Effector CD4-positive, alpha-beta T cell (primary cell): ENCODE measurements at regions not wholly inside any gene's neighbourhood (a gene's known extent, or its start where the extent isn't known, plus 50 kb on each side); places are given as distances from the start of the nearest gene placed in this dataset.
"Not testable (repeated sequence)": the region's sequence is repeated elsewhere in the genome, so short reads cannot be mapped to it uniquely, and the experiment has no call there.

Source experiments
- DNase-seq: peaks from one replicate; pipeline ENCODE4 v3.0.0-alpha.2; 2020

DNA sequence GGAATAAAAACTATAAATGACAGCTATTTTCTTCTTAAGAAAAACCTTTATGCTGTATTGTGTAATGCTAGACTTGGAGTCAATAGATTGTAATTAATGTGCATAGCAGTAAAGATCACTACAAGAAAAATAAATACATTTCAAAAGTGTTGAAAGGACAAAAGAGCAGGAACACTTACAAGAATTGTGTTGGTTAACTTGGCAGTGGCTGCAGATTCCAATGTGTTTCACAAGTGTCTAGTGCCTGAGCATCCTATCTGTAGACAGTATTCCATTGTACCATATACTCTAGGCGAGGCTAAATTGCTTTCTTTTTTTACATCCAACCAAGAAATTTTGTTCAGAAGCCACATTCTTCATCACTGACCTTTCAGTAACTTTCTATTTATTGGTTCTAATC, 924.1 kb downstream of the EPHA7 start:
- no peak for DNase-seq

GRCh38 chr6:92485487-92485886, 933.9 kb downstream of the EPHA7 start:
- DNase-seq: no peak

- DNase-seq: no peak
Measured at GRCh38 chr6:92479831-92480230, 939.5 kb downstream of the EPHA7 start.

- DNase-seq: no peak
Measured at GRCh38 chr6:92473056-92473455, 946.3 kb downstream of the EPHA7 start.

DNA sequence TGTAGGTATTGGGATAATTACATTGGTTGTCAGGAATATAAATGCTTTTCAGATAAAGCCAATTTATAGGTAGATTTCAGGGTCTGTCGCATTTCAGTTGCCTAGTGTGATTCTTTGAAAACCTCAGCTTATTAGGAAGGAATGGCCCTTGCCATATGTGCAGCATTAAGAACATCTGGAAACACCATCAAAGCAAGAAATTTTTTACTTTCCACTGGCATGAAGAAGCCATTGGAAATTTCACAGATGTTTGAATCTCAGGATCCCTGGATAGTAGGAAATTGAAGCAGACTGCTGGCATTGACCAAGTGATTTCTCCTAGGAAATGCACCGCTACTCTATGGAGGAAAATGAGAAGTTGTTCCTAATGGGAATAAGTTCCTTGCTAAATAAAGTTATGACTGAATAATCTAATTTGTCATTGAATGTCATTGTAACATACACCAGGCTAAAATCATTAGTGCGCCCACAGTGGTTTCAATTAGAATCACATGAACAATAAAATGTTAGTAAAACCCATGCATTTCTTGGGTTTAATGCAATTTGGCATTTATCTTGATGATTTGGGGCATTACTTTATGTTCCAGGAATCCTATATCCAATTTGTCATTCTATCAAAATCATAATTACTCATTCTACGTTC, 950.1 kb downstream of the EPHA7 start:
- DNase-seq: no peak

DNA sequence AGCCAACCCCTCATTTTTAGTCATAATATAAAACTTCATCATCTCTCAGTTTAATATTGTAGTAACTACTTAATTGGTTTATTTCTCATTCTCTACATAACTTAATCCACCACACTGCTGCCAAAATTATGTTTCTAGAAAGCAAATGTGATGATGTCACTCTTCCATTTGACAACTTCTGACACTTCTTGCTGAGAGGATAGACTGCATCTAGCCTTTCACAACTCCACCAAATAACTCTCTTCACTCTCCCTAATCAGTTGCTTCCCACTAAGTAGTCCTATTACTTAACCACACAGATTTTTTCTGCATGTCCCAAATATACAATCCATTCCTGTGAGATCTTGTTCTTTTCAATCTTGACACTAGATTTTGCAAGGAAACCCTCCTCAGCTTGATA, 951.3 kb downstream of the EPHA7 start:
- no peak for DNase-seq

GRCh38 chr6:92460133-92460532, 959.2 kb downstream of the EPHA7 start:
- no peak for DNase-seq

- no peak for DNase-seq
Measured at GRCh38 chr6:92459606-92460005, 959.8 kb downstream of the EPHA7 start.

GRCh38 chr6:92446052-92446451, 973.3 kb downstream of the EPHA7 start:
- no peak for DNase-seq

GRCh38 chr6:92433911-92434310, 985.4 kb downstream of the EPHA7 start:
- no peak for DNase-seq

DNA sequence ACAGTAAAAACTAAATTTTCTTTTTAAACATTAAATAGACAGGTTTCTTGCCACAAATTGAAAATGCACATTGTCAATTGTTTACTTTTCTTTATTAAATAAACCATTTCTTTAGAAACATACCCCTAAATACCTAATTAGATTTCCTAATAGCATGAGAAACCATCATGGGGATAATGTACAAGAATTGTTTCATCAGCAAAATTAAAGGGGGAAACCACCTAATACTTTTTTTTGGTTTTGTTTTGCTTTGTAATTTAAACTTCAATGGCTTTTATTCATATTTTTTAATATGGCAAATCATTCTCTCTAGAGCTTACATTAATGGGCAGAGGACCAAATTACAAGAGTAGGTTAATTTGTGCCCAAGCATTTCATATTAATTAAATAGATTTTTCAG, 987.9 kb downstream of the EPHA7 start:
- DNase-seq: no peak

DNA sequence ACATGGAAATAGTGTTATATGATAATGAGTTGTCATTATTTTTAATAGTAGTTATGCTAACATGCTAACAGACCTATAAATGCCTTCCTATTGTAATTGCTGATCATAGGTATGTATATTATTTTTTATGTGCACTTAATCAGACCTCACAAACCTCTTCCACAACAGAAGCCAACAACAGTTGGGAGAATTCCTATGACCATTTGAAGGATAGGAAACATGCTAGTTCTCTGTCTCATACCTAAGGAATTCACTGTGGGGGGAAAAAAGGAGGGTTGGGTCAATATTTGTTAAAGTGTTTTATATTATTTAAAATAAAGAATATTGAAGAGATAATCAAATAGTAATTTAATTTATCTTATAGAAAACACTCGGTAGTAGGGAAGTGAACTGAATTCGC, 990.9 kb downstream of the EPHA7 start:
- no peak for DNase-seq

- DNase-seq: no peak
Measured at GRCh38 chr6:92427453-92427852, 991.9 kb downstream of the EPHA7 start.

DNA sequence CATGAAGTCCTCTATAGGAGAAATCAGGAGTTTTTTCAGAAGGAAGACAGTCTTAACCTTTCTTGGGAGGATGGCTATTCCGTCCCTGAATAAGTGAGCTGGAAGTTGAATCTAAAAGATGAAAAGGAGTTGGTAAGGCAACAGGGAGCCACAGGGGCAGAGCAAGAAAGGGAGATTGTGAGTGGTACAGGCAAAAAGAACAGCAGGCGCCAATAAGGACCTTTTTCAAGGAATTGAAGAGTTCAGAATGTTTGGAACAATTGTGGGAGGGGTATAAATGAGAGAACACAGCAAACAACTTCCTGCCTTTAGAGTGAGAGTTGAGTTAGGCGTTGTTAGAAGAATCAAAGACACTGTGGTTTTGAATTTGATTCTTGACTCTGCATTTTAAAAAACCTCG, 1003.7 kb downstream of the EPHA7 start:
- no peak for DNase-seq

GRCh38 chr6:92408350-92408749, 1011.0 kb downstream of the EPHA7 start:
- no peak for DNase-seq

- no peak for DNase-seq
Measured at GRCh38 chr6:92404281-92404680, 1015.1 kb downstream of the EPHA7 start.

DNA sequence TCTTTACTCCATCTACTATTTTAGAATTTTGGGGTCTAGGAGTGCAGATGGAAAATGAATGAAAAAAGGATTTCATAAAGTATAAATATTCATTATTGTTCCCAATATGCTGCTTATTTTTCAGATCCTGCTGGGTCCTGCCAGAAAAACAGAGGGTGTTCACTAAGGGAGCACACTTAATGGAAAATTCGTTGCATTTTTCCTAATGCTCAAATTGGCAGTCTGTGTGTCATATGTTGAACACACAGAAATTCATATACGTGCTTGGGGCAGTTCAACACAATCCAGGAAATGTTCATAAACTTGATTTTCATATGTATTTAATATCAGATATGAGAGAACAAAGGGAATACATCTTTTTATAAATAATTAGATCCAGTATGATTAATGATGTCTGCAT, 1019.4 kb downstream of the EPHA7 start:
- no peak for DNase-seq

DNA sequence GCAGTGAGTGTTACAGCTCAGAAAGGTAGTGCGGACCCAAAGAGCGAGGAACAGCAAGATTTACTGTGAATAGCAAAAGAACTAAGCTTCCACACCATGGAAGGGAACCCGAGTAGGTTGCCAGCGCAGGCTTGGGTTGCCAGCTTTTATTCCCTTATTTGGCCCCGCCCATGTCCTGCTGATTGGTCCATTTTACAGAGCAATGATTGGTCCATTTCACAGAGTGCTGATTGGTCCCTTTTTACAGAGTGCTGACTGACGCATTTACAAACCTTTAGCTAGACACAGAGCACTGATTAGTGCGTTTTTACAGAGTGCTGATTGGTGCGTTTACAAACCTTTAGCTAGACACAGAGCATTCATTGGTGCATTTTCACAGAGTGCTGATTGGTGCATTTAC, 1030.7 kb downstream of the EPHA7 start:
- DNase-seq: not testable (repeated sequence)

DNA sequence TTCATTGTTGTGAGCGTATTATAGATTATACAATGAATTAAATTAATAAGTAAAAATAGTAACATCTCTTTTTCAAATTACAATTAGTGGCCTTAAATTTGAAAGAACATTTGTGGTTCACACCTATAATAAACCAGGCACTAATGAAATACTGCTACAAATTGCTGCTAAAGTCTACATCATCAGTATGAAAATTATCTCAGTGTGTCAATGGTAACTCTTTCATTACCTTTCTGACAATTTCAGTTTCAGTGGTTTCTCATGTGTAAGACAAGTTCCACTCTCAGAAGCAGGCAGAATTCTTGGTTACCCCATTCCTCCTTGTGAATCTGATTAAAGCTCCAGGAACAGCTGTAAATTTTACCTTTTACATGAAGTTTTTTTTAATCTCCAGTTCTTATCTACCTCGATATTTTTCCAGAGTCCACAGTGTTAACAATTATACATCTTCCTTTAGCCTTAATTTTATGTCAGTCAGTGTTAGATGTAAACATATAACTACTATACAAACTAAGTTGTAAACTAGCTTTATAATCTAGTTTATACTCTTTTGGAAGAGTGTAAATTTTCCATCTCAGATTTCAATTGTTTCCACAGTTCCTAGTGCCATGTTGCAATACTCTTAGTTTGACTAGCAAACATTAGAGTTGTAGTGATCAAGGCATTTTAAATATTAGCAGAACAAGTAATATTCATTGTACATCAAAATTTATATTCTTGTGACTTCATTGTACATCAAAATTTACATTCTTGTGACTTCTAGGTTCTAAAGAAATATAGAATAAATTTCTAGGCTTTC, 1038.4 kb downstream of the EPHA7 start:
- no peak for DNase-seq

DNA sequence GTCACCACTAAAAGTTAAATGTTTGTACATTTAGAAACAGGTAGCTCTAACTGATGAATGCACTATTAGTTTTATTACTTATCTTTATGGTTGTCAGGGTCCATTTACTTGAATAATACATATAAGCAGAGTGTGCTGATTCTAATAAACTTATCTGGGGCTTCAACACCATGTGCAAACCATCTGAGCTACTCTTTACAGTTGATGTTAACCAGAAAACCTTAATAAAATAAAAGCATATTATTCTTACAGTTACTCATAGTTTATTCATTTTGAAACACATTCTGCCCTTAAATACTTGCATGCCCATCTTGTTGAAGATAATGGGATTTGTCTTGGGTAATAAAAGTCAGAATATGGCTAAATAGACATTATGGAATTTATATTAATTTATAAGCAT, 1042.2 kb downstream of the EPHA7 start:
- DNase-seq: no peak

DNA sequence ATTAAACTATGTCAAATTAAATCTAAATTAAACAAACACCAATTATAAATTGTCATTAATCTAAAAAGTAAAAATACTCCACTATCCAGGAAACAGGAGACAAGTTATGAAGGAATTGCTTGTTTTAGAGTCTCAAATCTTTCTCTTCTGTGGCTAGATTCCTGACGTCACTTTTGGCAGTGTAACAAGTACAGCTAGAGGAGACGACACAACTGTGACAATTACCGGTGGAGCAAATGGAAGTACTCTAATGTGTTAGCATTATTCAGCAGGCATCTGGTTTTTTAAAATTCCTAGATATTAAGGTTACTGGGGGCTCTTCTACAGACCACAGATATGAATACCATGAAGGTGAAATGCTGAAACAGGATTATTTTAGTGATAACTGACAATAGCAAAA, 1042.7 kb downstream of the EPHA7 start:
- DNase-seq: no peak

DNA sequence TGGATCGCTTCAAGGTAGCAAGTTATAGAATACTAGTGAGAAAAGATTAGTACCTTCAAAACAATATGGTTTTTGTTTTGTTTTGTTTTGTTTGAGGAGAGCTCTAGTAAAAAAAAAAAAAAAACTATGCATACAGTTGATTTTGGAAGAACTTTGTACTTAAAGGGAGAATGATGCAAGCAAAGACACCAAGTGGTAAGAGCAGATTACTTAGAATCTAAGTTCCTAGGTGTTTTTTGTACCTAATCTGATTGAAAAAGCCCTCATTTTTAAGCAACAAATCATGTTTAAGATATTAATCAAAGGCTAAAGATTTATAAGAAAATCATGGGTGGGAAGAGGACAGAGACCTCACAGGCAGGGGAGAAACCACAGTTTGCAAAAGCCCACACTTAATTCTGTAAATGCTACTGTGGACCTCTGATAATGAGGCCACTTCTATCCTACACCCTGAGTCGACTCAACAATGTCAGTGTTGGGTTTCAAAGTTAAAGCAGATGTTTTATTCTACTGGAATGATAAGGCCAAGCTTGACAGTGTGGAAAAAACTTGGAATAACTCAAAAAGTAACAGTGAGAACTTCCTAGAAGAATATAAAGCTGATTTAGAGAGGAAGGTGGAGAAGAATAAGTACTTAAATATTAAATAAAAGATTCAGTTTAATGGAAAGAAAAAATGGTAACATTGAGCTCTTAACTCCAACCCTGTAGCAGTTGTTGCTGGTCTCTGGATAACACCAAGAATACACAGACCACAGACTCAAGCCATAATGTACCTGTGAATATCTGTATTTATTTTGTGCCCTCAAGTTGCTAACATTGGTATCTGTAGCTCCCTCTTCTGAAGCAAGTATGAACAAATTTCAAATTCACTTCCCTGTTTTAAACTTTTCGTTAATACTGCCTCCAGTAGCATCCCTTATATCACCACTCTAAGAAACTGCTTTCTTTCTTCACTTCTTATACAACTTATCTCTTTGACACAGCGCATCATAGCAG, 1047.8 kb downstream of the EPHA7 start:
- no peak for DNase-seq

GRCh38 chr6:92369309-92369708, 1050.0 kb downstream of the EPHA7 start:
- no peak for DNase-seq
